ENCODE measurements at regions not wholly inside any gene's neighbourhood (a gene's known extent, or its start where the extent isn't known, plus 50 kb on each side); places are given as distances from the start of the nearest gene placed in this dataset.

DNA sequence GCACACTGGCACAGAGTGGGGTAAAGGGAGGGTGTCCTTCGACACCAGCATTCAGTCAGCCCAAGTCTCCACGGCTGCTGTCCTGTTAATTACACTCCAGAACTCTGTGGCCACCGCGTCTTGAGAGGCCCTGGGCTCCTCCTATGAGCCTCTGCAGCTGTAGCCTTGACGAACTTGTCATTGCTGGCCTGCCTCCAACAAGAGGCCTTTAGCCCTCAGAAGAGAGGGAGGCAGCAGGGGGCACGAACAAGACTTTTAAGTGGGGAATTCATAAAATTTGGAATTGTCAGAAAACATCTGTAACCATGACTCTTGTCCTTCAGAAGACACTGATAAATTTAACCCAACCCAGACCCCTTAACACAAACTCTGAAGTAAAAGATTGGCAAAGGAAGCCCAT is 241.9 kb downstream of the UQCRFS1 start:
- TF ChIP-seq CTCF (IDR thresholded peaks at IDR 0.05 in 8 of 11, conservative IDR thresholded peaks at IDR 0.05 in 3 of 11): no peak
- no peak for TF ChIP-seq POLR2A (IDR thresholded peaks at IDR 0.05)

All from spleen (tissue), 7 donors.